Motor neuron (in vitro differentiated cells): ENCODE measurements at regions not wholly inside any gene's neighbourhood (a gene's known extent, or its start where the extent isn't known, plus 50 kb on each side); places are given as distances from the start of the nearest gene placed in this dataset.

ENCODE experiments used
- ATAC-seq, 8 experiments: fragments of 200-7000 bp; cut with Tn5 transposase; replicated peaks in 6 of 8; 2 replicates each; pipeline ENCODE4 v1.8.0; 2021; ENCODE audit warnings: mild to moderate bottlenecking in 8 of 8, moderate library complexity in 8 of 8
- H3K27ac ChIP-seq, 2 donors: fragments of 250-450 bp; sonication (Bioruptor Pico); 2 replicates each; pipeline ENCODE4 v1.9.0; 2021; ENCODE audit warnings: antibody characterized with exemption in 2 of 2, mild to moderate bottlenecking in 2 of 2, moderate library complexity in 1 of 2
- H3K4me1 ChIP-seq, 2 donors: fragments of 250-450 bp; sonication (Bioruptor Pico); replicated peaks in 1 of 2; 2 replicates each; pipeline ENCODE4 v1.6.1; 2021; ENCODE audit warnings: antibody characterized with exemption in 2 of 2, mild to moderate bottlenecking in 2 of 2, moderate library complexity in 1 of 2
- H3K4me3 ChIP-seq, 5 donors: fragments of 250-450 bp; sonication (Bioruptor Pico); 2 replicates each; pipeline ENCODE4 v1.9.0; 2021; ENCODE audit warnings: antibody characterized with exemption in 5 of 5, mild to moderate bottlenecking in 5 of 5, moderate library complexity in 4 of 5
- WGBS, 10 experiments: fragments of 450-650 bp; shearing (Covaris generic); methylation state at CpG; one replicate each; pipeline ENCODE4 v1.0.0; 2022; 5-methylcytosine and 5-hydroxymethylcytosine counted together
- in situ Hi-C, 9 experiments: fragments of 400-800 bp; cut with MboI; loops; one replicate each; pipeline ENCODE4 v1.15.0; 2021; ENCODE audit warnings: low sequenced_read_pairs in 9 of 9, low pct_unique_long_range_greater_than_20kb in 2 of 9; ENCODE audit not compliant: unreplicated experiment in 9 of 9

DNA sequence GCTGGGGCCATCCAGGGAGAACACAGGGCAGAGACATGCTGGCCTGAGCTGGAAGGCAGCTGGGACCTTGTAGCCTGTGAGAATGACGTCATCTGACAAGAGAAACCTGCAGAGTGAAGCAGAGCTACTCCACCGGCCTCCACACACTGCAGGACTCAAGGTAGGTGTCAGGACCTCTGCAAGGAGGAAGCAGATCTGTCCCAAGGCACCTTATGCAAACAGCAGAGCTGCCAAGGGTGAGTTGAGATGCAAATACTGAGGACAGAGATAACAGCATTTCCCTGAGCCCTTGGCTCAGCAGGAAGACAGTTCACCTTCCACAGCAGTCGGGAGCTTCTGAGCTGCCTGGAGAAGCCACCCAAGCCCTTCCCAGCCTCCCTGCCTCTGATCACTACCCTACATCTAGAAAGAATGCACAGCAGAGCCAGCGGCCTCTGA, 51.9 kb upstream of the IGSF9B start:
- H3K4me1 ChIP-seq, result peaks cover 25 to 26% of the 10 kb centered on the region in 2 donors
- no peak overlapping the region for H3K4me3 ChIP-seq
- 17 to 80% (median 50%) methylated on average over 1 to 4 of the region's 4 CpGs; no CpG with 5 or more reads in 2 of the 10 experiments for WGBS, 10 experiments
- peak overlapping the region; percentile 43 to 62 for H3K27ac ChIP-seq
- peak; percentile 45 to 98 (median 95) for ATAC-seq
- in situ Hi-C loops, result no loop called here

DNA sequence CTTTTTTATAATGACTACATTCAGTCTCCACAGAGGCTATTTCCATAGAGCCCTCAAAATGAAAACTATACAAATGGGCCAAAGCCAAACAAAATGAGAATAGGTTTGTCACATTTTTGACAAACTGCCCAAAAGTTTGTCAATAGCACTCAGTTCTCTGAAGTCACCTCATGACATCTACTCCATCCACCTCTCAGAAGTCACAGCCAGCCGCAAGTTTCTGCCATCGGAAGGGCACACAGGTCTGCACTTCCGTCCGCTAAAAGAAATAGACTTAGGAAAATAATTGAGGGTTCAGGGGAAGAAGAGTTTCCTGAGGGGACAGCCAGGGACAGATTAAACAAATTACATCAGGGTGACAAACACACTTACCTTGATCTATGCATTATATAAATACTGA, 55.4 kb upstream of the JAM3 start:
- peaks cover 5 to 8% of the 10 kb centered on the region in 2 donors for H3K4me1 ChIP-seq
- in situ Hi-C loops, result no loop called here
- 89 to 100% (median 95%) methylated on average over 1 to 4 of the region's 4 CpGs; no CpG with 5 or more reads in 2 of the 10 experiments for WGBS, 10 experiments

DNA sequence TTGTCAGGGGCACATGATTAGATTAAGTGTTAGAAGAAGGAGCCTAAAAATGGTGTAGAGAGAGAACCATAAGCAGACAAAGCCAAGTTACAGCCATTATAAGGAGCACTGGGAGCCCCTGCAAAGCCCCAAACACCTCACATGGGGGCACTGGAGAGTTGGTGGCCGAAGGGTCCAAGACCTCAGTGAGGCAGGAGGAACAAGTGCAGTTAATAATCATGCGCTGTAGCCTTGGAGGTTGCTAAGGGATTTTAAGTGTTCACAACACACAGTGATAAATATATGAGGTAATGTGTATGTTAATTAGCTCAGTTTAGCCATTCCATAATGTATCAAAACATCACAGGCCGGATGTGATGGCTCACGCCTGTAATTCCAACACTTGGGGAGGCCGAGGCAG, 54.4 kb upstream of the JAM3 start:
- no peak overlapping the region for H3K4me3 ChIP-seq
- in situ Hi-C loops, result no loop called here
- peaks cover 0 to 1% of the 10 kb centered on the region in 2 donors for H3K4me1 ChIP-seq
- H3K27ac ChIP-seq, result no peak overlapping the region
- WGBS, 10 experiments, result 38 to 94% (median 60%) methylated on average over 1 to 5 of the region's 5 CpGs; no CpG with 5 or more reads in 1 of the 10 experiments
- peak; percentile 78 to 97 (median 96) for ATAC-seq

More for the DNA sequence above, 55.4 kb upstream of the JAM3 start:
- H3K4me3 ChIP-seq, result no peak overlapping the region
- H3K27ac ChIP-seq, result no peak overlapping the region
- no peak for ATAC-seq

DNA sequence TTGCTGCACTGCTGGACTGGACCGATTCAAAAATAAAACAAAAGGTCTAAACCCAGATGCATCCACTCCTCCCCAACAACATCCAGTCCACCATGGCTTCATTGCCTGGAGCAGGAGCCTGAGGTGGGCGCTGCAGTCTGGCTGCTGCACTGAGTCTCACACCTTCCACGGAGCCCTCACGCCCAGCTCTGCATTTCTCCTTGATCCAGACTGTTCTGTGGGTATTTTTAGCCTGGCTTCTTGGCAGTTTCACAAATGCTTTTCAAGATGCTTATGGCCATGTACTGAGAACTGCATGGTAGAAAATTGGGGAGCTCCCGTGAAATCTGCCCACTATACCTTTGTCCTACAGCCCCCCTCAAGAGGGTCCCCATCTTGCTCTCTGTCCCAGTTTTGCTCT, 53.3 kb upstream of the JAM3 start:
- ATAC-seq, result no peak
- in situ Hi-C loops, result no loop called here
- WGBS, 10 experiments, result 81 to 100% (median 91%) methylated on average over 1 to 4 of the region's 5 CpGs; no CpG with 5 or more reads in 4 of the 10 experiments
- no peak overlapping the region for H3K27ac ChIP-seq
- H3K4me3 ChIP-seq, result no peak overlapping the region
- H3K4me1 ChIP-seq, result peaks cover 0 to 5% of the 10 kb centered on the region in 2 donors

DNA sequence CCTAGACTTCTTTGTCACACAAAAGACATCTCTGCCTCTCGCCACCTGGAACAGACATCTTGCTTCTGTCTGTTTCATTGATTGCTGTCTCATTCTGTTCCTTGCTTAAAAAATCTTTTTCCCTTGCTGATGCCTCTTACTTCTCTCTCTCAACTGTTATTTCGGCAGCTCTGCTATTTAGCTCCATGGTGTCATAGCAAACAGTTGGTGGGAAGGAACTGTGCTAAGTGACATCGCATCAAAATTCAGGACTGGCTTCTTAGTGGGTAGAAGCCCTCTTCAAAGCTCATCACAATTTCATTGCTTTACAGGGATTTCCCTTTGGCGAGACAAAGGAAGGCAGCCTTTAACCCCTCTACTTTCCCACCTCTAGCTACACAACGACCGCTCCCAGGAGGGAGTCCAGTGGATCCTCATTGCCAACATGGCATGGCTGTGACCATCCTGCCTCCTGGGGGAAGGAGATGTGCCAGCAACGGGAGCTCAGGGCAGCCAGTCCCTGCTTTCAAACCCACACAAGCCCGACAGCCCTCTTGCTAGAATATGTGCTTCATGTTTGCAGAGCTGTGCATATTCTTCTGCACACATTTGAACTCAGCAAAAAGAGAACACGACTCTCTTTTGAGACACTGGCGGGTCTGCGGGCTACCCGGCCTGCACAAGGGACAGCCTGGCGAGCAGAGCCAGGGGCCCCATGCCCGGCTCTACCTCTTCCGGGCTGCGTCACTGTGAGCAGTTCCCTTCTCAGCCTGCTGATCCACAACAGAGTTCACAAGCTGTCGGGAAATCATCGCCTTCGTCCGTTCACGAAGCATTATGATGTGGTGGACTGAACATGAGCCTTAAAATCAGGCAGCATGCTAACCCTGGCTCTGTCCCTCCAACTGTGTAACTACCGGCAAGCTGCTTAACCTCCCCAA, 51.1 kb upstream of the JAM3 start:
- 40 to 90% (median 75%) methylated on average over 1 to 13 of the region's 22 CpGs; no CpG with 5 or more reads in 1 of the 10 experiments for WGBS, 10 experiments
- peak in 1 of 8 experiments; percentile 5 for ATAC-seq
- H3K4me1 ChIP-seq, result peaks cover 5% of the 10 kb centered on the region in 2 donors
- no peak overlapping the region for H3K4me3 ChIP-seq
- in situ Hi-C loops, result no loop called here
- H3K27ac ChIP-seq, result no peak overlapping the region
